ENCODE measurements at regions not wholly inside any gene's neighbourhood (a gene's known extent, or its start where the extent isn't known, plus 50 kb on each side); places are given as distances from the start of the nearest gene placed in this dataset.

DNA sequence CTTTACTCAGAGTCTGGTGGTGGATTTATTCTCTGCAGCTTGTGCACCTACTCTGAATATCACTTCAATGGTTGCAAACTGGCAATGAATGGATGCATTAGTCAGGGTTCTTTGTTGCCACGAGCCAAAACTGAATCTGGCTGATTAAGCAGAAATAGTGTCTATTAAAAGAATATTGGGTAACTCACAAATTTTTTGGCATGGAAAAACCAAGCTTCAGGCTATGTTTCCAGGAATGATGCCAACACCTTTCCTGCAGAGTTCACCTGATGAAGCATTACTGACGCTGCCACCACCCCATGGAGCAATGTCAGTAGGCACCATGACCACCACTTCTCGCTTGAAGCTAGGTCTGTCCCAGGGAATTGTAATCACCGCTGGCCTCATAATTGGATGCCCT, 597.8 kb upstream of the SLC10A2 start:
- H3K36me3 ChIP-seq (ENCODE audit: control insufficient read depth, insufficient read depth, low read length): no peaks in the 10 kb centered on the region
- POLR2A ChIA-PET: no interaction called here

DNA sequence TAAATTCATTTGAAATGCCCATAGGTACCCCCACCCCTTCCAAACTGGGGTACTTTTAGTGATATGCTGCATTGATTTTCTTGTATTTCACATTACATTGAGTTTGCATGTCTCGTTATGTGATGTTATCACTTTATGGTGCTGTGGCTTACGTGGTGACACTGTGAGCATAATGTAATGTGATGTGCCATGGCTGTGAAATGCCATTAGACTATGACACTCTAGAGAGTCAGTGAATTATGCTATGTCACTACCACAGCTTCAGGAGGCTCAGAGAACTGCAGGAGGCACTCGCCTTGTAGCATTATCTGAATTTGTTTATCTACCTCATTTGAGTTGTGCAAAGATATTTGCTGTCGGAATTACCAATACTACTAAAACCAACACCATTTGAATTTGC, 590.1 kb upstream of the SLC10A2 start:
- no peak for DNase-seq (ENCODE audit: low read depth)
- CTCF ChIA-PET: no interaction called here

More for the DNA sequence above, 597.8 kb upstream of the SLC10A2 start:
- TF ChIP-seq, protein P1, sequence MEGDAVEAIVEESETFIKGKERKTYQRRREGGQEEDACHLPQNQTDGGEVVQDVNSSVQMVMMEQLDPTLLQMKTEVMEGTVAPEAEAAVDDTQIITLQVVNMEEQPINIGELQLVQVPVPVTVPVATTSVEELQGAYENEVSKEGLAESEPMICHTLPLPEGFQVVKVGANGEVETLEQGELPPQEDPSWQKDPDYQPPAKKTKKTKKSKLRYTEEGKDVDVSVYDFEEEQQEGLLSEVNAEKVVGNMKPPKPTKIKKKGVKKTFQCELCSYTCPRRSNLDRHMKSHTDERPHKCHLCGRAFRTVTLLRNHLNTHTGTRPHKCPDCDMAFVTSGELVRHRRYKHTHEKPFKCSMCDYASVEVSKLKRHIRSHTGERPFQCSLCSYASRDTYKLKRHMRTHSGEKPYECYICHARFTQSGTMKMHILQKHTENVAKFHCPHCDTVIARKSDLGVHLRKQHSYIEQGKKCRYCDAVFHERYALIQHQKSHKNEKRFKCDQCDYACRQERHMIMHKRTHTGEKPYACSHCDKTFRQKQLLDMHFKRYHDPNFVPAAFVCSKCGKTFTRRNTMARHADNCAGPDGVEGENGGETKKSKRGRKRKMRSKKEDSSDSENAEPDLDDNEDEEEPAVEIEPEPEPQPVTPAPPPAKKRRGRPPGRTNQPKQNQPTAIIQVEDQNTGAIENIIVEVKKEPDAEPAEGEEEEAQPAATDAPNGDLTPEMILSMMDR (IDR thresholded peaks at IDR 0.05; ENCODE audit: insufficient read depth, low read depth, low read length): no peak
- Histone ChIP-seq H3K27me3 (ENCODE audit: control insufficient read depth, insufficient read depth, low read length) (no peaks in the 10 kb centered on the region), H3K4me3 (ENCODE audit: low read depth, low read length) (no peak overlapping the region)
- CTCF ChIA-PET: no interaction called here
- DNase-seq (ENCODE audit: low read depth): no peak

DNA sequence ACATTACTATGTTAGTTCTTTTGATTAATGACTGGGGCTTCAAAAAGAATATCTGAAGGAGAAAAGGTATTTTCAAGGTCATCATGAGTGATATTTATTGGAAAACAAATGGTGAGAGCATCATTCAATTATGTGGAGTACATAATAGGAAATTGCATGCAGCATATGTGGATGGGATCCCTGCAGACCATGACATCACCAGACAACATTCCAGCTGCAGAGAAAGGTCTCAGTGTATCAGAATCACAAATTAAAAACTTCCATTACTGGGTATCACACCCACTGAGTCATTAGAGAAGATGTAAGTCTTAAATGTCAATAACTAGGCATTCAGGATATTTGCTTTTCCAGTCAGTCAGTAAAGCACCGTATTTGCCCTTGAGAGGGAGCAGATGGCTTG, 574.4 kb upstream of the SLC10A2 start:
- CTCF ChIA-PET: no interaction called here
- no peak overlapping the region for H3K4me3 ChIP-seq (ENCODE audit: low read depth, low read length)
- POLR2A ChIA-PET: no interaction called here
- no peaks in the 10 kb centered on the region for H3K36me3 ChIP-seq (ENCODE audit: control insufficient read depth, insufficient read depth, low read length)
- DNase-seq (ENCODE audit: low read depth): no peak
- no peaks in the 10 kb centered on the region for H3K27me3 ChIP-seq (ENCODE audit: control insufficient read depth, insufficient read depth, low read length)
- TF ChIP-seq, protein P1 (IDR thresholded peaks at IDR 0.05; ENCODE audit: insufficient read depth, low read depth, low read length): no peak

More for the DNA sequence above, 590.1 kb upstream of the SLC10A2 start:
- Histone ChIP-seq H3K27me3 (ENCODE audit: control insufficient read depth, insufficient read depth, low read length) (no peaks in the 10 kb centered on the region), H3K36me3 (ENCODE audit: control insufficient read depth, insufficient read depth, low read length) (no peaks in the 10 kb centered on the region), H3K4me3 (ENCODE audit: low read depth, low read length) (no peak overlapping the region)
- POLR2A ChIA-PET: no interaction called here
- TF ChIP-seq, protein P1 (IDR thresholded peaks at IDR 0.05; ENCODE audit: insufficient read depth, low read depth, low read length): no peak

DNA sequence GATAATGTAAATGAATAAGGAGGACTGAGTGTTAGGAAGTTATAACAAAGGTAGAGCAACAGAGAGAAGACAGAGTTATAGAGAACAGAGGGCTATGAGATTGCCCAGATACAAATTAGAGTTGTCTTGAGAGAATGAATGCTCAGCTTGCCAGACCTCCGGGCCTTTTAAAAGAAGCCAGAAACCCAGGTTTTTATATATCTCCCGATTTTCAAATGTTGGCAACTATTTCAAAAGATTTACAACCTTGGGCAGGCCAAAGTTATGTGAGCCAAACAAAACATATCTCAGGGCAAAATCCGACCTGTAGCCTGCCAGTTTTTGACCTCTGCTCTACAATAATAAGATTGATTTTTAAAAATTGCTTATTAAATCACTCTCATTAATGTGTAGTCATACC, 573.1 kb upstream of the SLC10A2 start:
- TF ChIP-seq, protein P1 (IDR thresholded peaks at IDR 0.05; ENCODE audit: insufficient read depth, low read depth, low read length): no peak
- Histone ChIP-seq H3K4me3 (ENCODE audit: low read depth, low read length) (no peak overlapping the region), H3K36me3 (ENCODE audit: control insufficient read depth, insufficient read depth, low read length) (no peaks in the 10 kb centered on the region), H3K27me3 (ENCODE audit: control insufficient read depth, insufficient read depth, low read length) (no peaks in the 10 kb centered on the region)
- ChIA-PET CTCF (no interaction called here), POLR2A (no interaction called here)
- DNase-seq (ENCODE audit: low read depth): no peak

DNA sequence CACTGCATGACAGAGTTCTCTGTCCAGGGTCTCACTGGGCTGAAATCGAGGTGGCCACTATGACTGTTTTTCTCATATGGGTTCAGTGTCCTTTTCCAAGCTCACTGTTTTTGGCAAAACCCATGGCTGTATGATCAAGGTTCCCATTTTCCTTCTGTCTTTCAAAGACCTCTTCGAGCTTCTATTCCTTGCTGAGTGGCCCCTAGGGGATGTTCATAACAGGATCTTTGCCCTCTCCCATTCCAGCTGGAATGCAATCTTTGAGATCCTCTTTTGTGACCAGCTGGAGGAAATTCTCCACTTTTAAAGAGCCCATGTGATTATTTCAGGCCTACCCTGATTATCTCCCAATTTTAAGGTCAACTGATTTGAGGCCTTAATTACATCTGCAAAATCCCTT, 572.5 kb upstream of the SLC10A2 start:
- Histone ChIP-seq H3K36me3 (ENCODE audit: control insufficient read depth, insufficient read depth, low read length) (no peaks in the 10 kb centered on the region), H3K4me3 (ENCODE audit: low read depth, low read length) (no peak overlapping the region), H3K27me3 (ENCODE audit: control insufficient read depth, insufficient read depth, low read length) (no peaks in the 10 kb centered on the region)
- POLR2A ChIA-PET: no interaction called here
- DNase-seq (ENCODE audit: low read depth): no peak
- TF ChIP-seq, protein P1 (IDR thresholded peaks at IDR 0.05; ENCODE audit: insufficient read depth, low read depth, low read length): no peak
- CTCF ChIA-PET: interaction anchor here (1.2 kb wide), 1 partner anchor 20 kb away, joined by 5 read pairs; no protein-coding TSS in a partner anchor

Data from BJ (cell line).